Heart left ventricle (tissue), 16 donors: ENCODE measurements at regions not wholly inside any gene's neighbourhood (a gene's known extent, or its start where the extent isn't known, plus 50 kb on each side); places are given as distances from the start of the nearest gene placed in this dataset.

ENCODE experiments used
- ATAC-seq, 4 donors: fragments of 200-7000 bp; cut with Tn5 transposase; one replicate each; pipeline ENCODE4 v1.9.1; 2020 to 2022; ENCODE audit warnings: moderate library complexity in 4 of 4, mild to moderate bottlenecking in 3 of 4, moderate number of reproducible peaks in 1 of 4
- DNase-seq, 5 donors: peaks; one replicate each; pipeline ENCODE4 v3.0.0-alpha.2; 2020
- H3K27ac ChIP-seq, 12 donors: fragments of 200-600 bp; sonication (generic) in 4 of 12; one replicate each; pipeline versions ENCODE4 v1.5.0 to v1.8.0; 2016 to 2022; ENCODE audit warnings: mild to moderate bottlenecking in 2 of 12
- H3K27me3 ChIP-seq, 9 donors: fragments of 200-600 bp; sonication (generic) in 2 of 9; one replicate each; pipeline versions ENCODE4 v1.5.1 to v1.8.0; 2016 to 2022; ENCODE audit warnings: mild to moderate bottlenecking in 3 of 9
- H3K36me3 ChIP-seq, 9 donors: fragments of 200-600 bp; sonication (generic) in 2 of 9; one replicate each; pipeline versions ENCODE4 v1.5.0 to v1.8.0; 2018 to 2022; ENCODE audit warnings: mild to moderate bottlenecking in 2 of 9
- H3K4me1 ChIP-seq, 12 donors: fragments of 200-600 bp; sonication (generic) in 4 of 12; one replicate each; pipeline versions ENCODE4 v1.5.0 to v1.8.0; 2016 to 2022; ENCODE audit warnings: mild to moderate bottlenecking in 3 of 12
- H3K4me3 ChIP-seq, 12 donors: fragments of 200-600 bp; sonication (generic) in 4 of 12; one replicate each; pipeline versions ENCODE4 v1.5.0 to v1.8.0; 2017 to 2022; ENCODE audit warnings: mild to moderate bottlenecking in 9 of 12, moderate library complexity in 4 of 12
- H3K9me3 ChIP-seq, 12 donors: fragments of 200-600 bp; sonication (generic) in 4 of 12; one replicate each; pipeline versions ENCODE4 v1.5.0 to v1.8.0; 2016 to 2022; ENCODE audit warnings: mild to moderate bottlenecking in 1 of 12
- POLR2A ChIP-seq, 2 donors: fragments of 450-650 bp; IDR thresholded peaks; one replicate each; pipeline ENCODE4 v1.6.1; 2017; ENCODE audit warnings: antibody characterized with exemption in 2 of 2, mild to moderate bottlenecking in 2 of 2, moderate library complexity in 2 of 2
- WGBS, 4 donors: extraction: QIAGEN DNeasy Blood & Tissue Kit in 2 of 4; methylation state at CpG; one replicate each; pipeline versions ENCODE4 v1.1.5 to v1.1.7; 2013 to 2018; 5-methylcytosine and 5-hydroxymethylcytosine counted together
- intact Hi-C, 10 donors: fragments of 100-400 bp; cut with DNase I; formaldehyde crosslinking; loops; one replicate each; pipeline versions ENCODE4 v1.11.1 to v1.14.2; 2022
- TF ChIP-seq, protein P1 (sequence below), 12 donors: fragments of 200-600 bp; sonication (generic) in 4 of 12; IDR thresholded peaks; one replicate each; pipeline versions ENCODE4 v1.5.0 to v1.8.0; 2018 to 2022; ENCODE audit warnings: antibody characterized with exemption in 12 of 12, mild to moderate bottlenecking in 5 of 12
- donor health status: ischemic (EF 13 %, LVEDD 7.1; RV severe dilation, severe dysfunction).
- donor health status: healthy with polysubstance abuse.
- donor health status: DM: no; HTN: yes; CAD: no.
- donor health status: DM: no; HTN: no; CAD: no.
- donor health status: ischemic (EF 25% LVEDD 6.9; RV normal size, moderate dysfunction).
- donor health status: ischemic (EF 25% LVEDD 5.7; RV mildly dilated, moderate dysfunction).
- donor health status: healthy.
- donor health status: DM: yes; HTN: yes; CAD: no.
- donor health status: ischemic (EF 35%, LVEDD 5.7; RV mildly dilated, moderate dysfunction).
- donor health status: nonischemic (EF 11% LVEDD 7.7; RV severe dilation, severe dysfunction).
- donor health status: DM: yes; HTN: yes; CAD: no.
- donor health status: PGD.
- donor health status: ischemic (EF 29% LVEDD 5.4; RV normal size, mild dysfunction).
- donor health status: nonischemic (EF 23%, LVEDD 6.1; RV moderate dilation, normal function).

DNA sequence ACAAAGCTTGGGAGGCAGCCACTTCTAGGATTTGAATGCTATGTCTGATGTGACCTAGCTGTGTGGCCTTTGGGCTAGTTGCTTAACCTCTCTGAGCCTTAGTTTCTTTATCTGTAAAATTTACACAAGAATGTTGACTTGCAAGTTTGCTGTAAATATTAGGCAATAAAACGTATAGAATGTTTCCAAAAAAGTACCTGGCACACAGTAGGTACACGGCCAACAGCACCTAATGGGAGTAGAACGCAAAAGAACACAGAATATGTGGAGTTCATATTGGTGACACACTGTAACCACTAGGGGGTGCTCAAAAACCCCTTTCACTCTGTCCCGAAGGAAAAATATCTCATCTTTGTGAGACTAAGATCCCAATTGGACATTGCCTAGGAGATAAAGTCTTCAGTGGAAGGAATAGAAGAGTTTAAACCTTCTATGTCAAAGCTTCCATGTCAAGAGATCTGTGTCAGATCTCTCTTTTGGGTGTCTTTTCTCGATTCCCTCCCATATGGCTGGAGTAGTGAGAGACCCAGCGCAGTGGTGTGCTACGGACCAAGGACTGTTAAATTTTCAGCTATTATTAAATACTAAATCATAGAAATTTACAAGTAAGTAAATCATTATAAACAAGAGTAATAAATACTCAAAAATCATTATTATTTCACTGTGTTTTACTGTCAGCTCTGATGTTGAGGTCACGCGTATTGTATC is 145.4 kb upstream of the RAD23B start:
- intact Hi-C loops: no loop called here
- Histone ChIP-seq H3K27me3 (peaks cover 0 to 6% (median 0%) of the 10 kb centered on the region in 9 donors), H3K4me1 (peaks cover 0 to 8% (median 5%) of the 10 kb centered on the region in 12 donors), H3K27ac (no peak overlapping the region), H3K9me3 (no peaks in the 10 kb centered on the region), H3K4me3 (no peak overlapping the region), H3K36me3 (no peaks in the 10 kb centered on the region)
- no peak for DNase-seq
- ATAC-seq: no peak
- 73 to 74% (median 74%) methylated on average over 9 of the region's 9 CpGs for WGBS, 4 donors
- TF ChIP-seq POLR2A (IDR thresholded peaks at IDR 0.05): no peak
- TF ChIP-seq, protein P1, sequence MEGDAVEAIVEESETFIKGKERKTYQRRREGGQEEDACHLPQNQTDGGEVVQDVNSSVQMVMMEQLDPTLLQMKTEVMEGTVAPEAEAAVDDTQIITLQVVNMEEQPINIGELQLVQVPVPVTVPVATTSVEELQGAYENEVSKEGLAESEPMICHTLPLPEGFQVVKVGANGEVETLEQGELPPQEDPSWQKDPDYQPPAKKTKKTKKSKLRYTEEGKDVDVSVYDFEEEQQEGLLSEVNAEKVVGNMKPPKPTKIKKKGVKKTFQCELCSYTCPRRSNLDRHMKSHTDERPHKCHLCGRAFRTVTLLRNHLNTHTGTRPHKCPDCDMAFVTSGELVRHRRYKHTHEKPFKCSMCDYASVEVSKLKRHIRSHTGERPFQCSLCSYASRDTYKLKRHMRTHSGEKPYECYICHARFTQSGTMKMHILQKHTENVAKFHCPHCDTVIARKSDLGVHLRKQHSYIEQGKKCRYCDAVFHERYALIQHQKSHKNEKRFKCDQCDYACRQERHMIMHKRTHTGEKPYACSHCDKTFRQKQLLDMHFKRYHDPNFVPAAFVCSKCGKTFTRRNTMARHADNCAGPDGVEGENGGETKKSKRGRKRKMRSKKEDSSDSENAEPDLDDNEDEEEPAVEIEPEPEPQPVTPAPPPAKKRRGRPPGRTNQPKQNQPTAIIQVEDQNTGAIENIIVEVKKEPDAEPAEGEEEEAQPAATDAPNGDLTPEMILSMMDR (IDR thresholded peaks at IDR 0.05): peak; percentile 35 to 75 (median 62)

DNA sequence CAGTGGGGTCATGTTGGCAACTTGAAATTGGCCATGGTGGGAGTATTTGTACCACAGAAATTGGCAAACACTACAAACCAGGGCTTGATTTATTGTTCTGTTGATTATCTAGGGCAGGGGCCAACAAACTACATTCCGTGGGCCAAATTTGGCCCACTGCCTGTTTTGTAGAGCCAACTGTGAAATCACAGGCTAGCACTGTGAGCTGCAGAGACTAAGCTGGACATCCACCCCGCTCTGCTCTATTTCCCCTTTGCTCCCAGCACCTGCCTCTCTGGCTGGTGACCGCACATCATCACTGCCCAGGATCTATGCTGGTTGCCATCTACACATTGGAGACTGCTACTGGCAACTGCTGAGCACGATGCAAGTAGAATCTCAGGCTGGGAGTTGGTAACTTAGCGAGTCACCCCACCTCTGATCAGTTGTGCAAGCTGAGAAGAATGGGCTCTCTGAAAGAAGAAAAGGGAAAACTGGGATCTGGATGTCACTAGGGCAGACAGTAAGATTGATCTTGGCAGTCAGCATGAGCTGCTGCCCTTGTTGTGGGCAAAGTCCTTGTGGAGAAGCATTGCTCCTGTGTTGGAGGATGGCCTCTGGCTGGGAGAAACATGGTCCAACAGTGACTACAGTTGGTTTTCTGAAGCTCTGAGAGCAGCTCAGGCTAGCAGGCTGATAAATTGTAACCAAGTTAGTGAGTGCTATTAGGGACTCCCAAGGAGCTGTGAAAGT is 144.7 kb upstream of the RAD23B start:
- intact Hi-C loops: no loop called here
- DNase-seq (no peak), ATAC-seq (no peak)
- Histone ChIP-seq H3K4me3 (no peak overlapping the region), H3K9me3 (no peaks in the 10 kb centered on the region), H3K4me1 (peaks cover 0 to 14% (median 8%) of the 10 kb centered on the region in 12 donors), H3K27me3 (peaks cover 0 to 6% (median 0%) of the 10 kb centered on the region in 9 donors), H3K36me3 (no peaks in the 10 kb centered on the region), H3K27ac (no peak overlapping the region)
- 52 to 72% (median 67%) methylated on average over 4 to 5 of the region's 5 CpGs for WGBS, 4 donors
- TF ChIP-seq, protein P1 (IDR thresholded peaks at IDR 0.05): no peak
- no peak for TF ChIP-seq POLR2A (IDR thresholded peaks at IDR 0.05)

DNA sequence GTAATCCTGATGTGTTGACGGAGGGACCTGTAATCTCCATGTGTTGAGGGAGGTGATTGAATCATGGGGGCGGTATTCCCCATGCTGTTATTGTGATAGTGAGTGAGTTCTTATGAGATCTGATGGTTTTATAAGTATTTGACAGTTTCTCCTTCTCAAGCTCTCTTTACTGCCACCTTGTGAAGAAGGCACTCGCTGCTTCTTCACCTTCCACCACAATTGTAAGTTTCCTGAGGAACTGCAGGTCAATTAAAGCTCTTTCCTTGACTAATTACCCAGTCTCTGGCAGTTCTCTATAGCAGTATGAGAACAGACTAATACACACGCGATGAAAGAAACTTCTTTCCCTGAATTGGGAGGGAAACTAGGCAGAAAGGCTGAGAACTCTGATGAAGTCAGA is 141.1 kb upstream of the RAD23B start:
- H3K9me3 ChIP-seq: no peaks in the 10 kb centered on the region
- no peak overlapping the region for H3K4me3 ChIP-seq
- peaks cover 0 to 14% (median 8%) of the 10 kb centered on the region in 12 donors for H3K4me1 ChIP-seq
- no peak overlapping the region for H3K27ac ChIP-seq
- intact Hi-C loops: no loop called here
- H3K36me3 ChIP-seq: no peaks in the 10 kb centered on the region
- ATAC-seq (no peak), DNase-seq (no peak)
- 75 to 81% (median 77%) methylated on average over 5 of the region's 5 CpGs for WGBS, 4 donors
- H3K27me3 ChIP-seq: peaks cover 0 to 6% (median 0%) of the 10 kb centered on the region in 9 donors
- TF ChIP-seq, protein P1 (IDR thresholded peaks at IDR 0.05): peak in 2 of 12 donors; percentile 6 to 26
- TF ChIP-seq POLR2A (IDR thresholded peaks at IDR 0.05): no peak

DNA sequence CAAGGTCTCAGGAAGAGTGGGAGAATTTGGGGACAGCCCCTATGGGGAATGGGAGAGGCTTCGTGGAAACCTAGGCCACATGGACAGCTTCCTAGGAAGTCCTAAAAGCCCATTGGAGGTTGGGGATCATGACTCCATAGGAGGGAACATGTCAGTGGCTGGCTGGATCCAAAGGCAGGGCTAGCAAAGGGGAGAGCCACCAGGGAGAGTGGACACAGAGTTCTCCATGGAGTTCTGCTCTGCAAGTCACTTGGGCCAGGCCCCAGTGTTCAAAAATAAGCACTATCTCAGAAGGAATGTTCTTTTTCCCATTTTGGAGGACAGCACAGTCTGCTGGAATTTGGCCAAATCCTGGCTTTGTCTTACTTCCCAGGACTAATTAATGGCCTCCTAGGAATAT is 140.6 kb upstream of the RAD23B start:
- WGBS, 4 donors: 46 to 80% (median 72%) methylated on average over 1 of the region's 1 CpG

More for the DNA sequence above, 140.6 kb upstream of the RAD23B start:
- ATAC-seq: peak; percentile 56 to 75 (median 64)
- intact Hi-C loops: no loop called here
- H3K4me3 ChIP-seq: no peak overlapping the region
- H3K27me3 ChIP-seq: peaks cover 0 to 6% (median 0%) of the 10 kb centered on the region in 9 donors
- peak in 3 of 5 donors; percentile 8 to 27 (median 22) for DNase-seq
- no peak overlapping the region for H3K27ac ChIP-seq
- no peaks in the 10 kb centered on the region for H3K9me3 ChIP-seq
- no peak for TF ChIP-seq POLR2A (IDR thresholded peaks at IDR 0.05)
- TF ChIP-seq, protein P1 (IDR thresholded peaks at IDR 0.05): no peak
- H3K4me1 ChIP-seq: peaks cover 0 to 14% (median 8%) of the 10 kb centered on the region in 12 donors
- no peaks in the 10 kb centered on the region for H3K36me3 ChIP-seq
